Right lobe of liver (tissue), 6 donors: ENCODE measurements at regions not wholly inside any gene's neighbourhood (a gene's known extent, or its start where the extent isn't known, plus 50 kb on each side); places are given as distances from the start of the nearest gene placed in this dataset.

Experiments used
- ATAC-seq, 4 donors: fragments of 200-7000 bp; cut with Tn5 transposase; one replicate each; pipeline ENCODE4 v1.9.1; 2020; ENCODE audit warnings: mild to moderate bottlenecking in 4 of 4, moderate library complexity in 4 of 4
- DNase-seq, 3 donors: peaks; one replicate each; pipeline ENCODE4 v3.0.0-alpha.2; 2020
- H3K27ac ChIP-seq, 3 donors: fragments of 200-600 bp; one replicate each; pipeline ENCODE4 v1.8.0; 2022
- H3K27me3 ChIP-seq, 2 donors: fragments of 200-600 bp; one replicate each; pipeline ENCODE4 v1.8.0; 2022
- H3K36me3 ChIP-seq, 4 donors: fragments of 200-600 bp; sonication (generic) in 1 of 4; one replicate each; pipeline versions ENCODE4 v1.5.1 to v1.8.0; 2017 to 2022; ENCODE audit warnings: control low read depth in 1 of 4
- H3K4me1 ChIP-seq, 4 donors: fragments of 200-600 bp; sonication (generic) in 1 of 4; one replicate each; pipeline versions ENCODE4 v1.5.1 to v1.8.0; 2017 to 2022; ENCODE audit warnings: control low read depth in 1 of 4
- H3K4me3 ChIP-seq, 3 donors: fragments of 200-600 bp; one replicate each; pipeline ENCODE4 v1.8.0; 2022
- H3K9me3 ChIP-seq, 4 donors: fragments of 200-600 bp; sonication (generic) in 1 of 4; one replicate each; pipeline versions ENCODE4 v1.5.1 to v1.8.0; 2017 to 2022; ENCODE audit warnings: control low read depth in 1 of 4
- CTCF ChIP-seq, 4 donors: fragments of 200-600 bp in 3 of 4; fragments of 450-650 bp in 1 of 4; IDR thresholded peaks; one replicate each; pipeline versions ENCODE4 v1.5.1 to v1.8.0; 2016 to 2022; ENCODE audit warnings: antibody characterized with exemption in 4 of 4, mild to moderate bottlenecking in 2 of 4
- POLR2A ChIP-seq: fragments of 450-650 bp; IDR thresholded peaks from one replicate; pipeline ENCODE4 v1.6.1; 2017; ENCODE audit warnings: antibody characterized with exemption, mild to moderate bottlenecking
- WGBS: methylation state at CpG from one replicate; pipeline ENCODE4 v1.1.6; 2018; ENCODE audit warnings: low coverage, low lambda C conversion rate; ENCODE audit not compliant: insufficient coverage; ENCODE audit errors: missing lambda C conversion rate; 5-methylcytosine and 5-hydroxymethylcytosine counted together
- intact Hi-C, 2 donors: fragments of 100-400 bp; cut with DNase I; formaldehyde crosslinking; loops; one replicate each; pipeline versions ENCODE4 v1.11.2 to v1.14.1; 2022
- donor health status: DM: no; HTN: yes; CAD: no.
- donor health status: DM: no; HTN: no; CAD: no.
- donor health status: DM: no; HTN: no; CAD: no.
- donor health status: DM: no; HTN: yes; CAD: no.
- donor health status: DM: no; HTN: yes; CAD: no.

GRCh38 chr22:27298742-27299141 is 502.8 kb downstream of the MN1 start:
- Histone ChIP-seq H3K4me3 (no peak overlapping the region), H3K27ac (no peak overlapping the region), H3K36me3 (no peaks in the 10 kb centered on the region), H3K27me3 (peaks cover 0 to 3% of the 10 kb centered on the region in 2 donors), H3K4me1 (no peaks in the 10 kb centered on the region), H3K9me3 (no peaks in the 10 kb centered on the region)
- 13% methylated on average over 4 of the region's 4 CpGs for WGBS
- DNase-seq (no peak), ATAC-seq (no peak)
- no peak for TF ChIP-seq POLR2A
- intact Hi-C loops, result no loop called here

- no peak for ATAC-seq
- no peaks in the 10 kb centered on the region for H3K36me3 ChIP-seq
- no peak for DNase-seq
- H3K27me3 ChIP-seq, result peaks cover 0 to 3% of the 10 kb centered on the region in 2 donors
- no peaks in the 10 kb centered on the region for H3K9me3 ChIP-seq
- intact Hi-C loops, result no loop called here
- TF ChIP-seq POLR2A (no peak), CTCF (IDR thresholded peaks at IDR 0.05) (no peak)
- H3K4me3 ChIP-seq, result no peak overlapping the region
- 13% methylated on average over 28 of the region's 33 CpGs for WGBS
- H3K27ac ChIP-seq, result no peak overlapping the region
- no peaks in the 10 kb centered on the region for H3K4me1 ChIP-seq
Observed at GRCh38 chr22:27299181-27300085, 502.1 kb downstream of the MN1 start.

GRCh38 chr22:27300536-27301285 is 500.8 kb downstream of the MN1 start:
- no peak overlapping the region for H3K4me3 ChIP-seq
- no peaks in the 10 kb centered on the region for H3K4me1 ChIP-seq
- TF ChIP-seq CTCF (IDR thresholded peaks at IDR 0.05) (no peak), POLR2A (no peak)
- ATAC-seq, result no peak
- H3K9me3 ChIP-seq, result no peaks in the 10 kb centered on the region
- DNase-seq, result no peak
- H3K27me3 ChIP-seq, result peaks cover 0 to 3% of the 10 kb centered on the region in 2 donors
- H3K27ac ChIP-seq, result no peak overlapping the region
- intact Hi-C loops, result no loop called here
- WGBS, result 68% methylated on average over 14 of the region's 16 CpGs
- H3K36me3 ChIP-seq, result no peaks in the 10 kb centered on the region

- no peak for DNase-seq
- Histone ChIP-seq H3K4me3 (no peak overlapping the region), H3K27me3 (peaks cover 0 to 3% of the 10 kb centered on the region in 2 donors), H3K27ac (no peak overlapping the region), H3K9me3 (no peaks in the 10 kb centered on the region), H3K4me1 (no peaks in the 10 kb centered on the region), H3K36me3 (no peaks in the 10 kb centered on the region)
- intact Hi-C loops, result no loop called here
- no peak for ATAC-seq
- 100% methylated on average over 1 of the region's 11 CpGs for WGBS
- TF ChIP-seq POLR2A (no peak), CTCF (IDR thresholded peaks at IDR 0.05) (no peak)
Observed at GRCh38 chr22:27302501-27302900, 499.1 kb downstream of the MN1 start.

- no peaks in the 10 kb centered on the region for H3K9me3 ChIP-seq
- H3K4me1 ChIP-seq, result no peaks in the 10 kb centered on the region
- H3K27me3 ChIP-seq, result peaks cover 0 to 3% of the 10 kb centered on the region in 2 donors
- DNase-seq (no peak), ATAC-seq (no peak)
- TF ChIP-seq POLR2A, result no peak
- H3K36me3 ChIP-seq, result no peaks in the 10 kb centered on the region
- intact Hi-C loops, result no loop called here
- no peak overlapping the region for H3K4me3 ChIP-seq
- no peak overlapping the region for H3K27ac ChIP-seq
Observed at GRCh38 chr22:27303718-27304117, 497.8 kb downstream of the MN1 start.
